ENCODE measurements at regions not wholly inside any gene's neighbourhood (a gene's known extent, or its start where the extent isn't known, plus 50 kb on each side); places are given as distances from the start of the nearest gene placed in this dataset.
A peak's percentile ranks its signal among the peaks of the same experiment; 100 is the strongest.

- Histone ChIP-seq H3K4me3 (no peak overlapping the region), H3K9me3 (no peaks in the 10 kb centered on the region), H3K36me3 (no peaks in the 10 kb centered on the region), H3K4me1 (no peaks in the 10 kb centered on the region), H3K27ac (no peak overlapping the region), H3K27me3 (no peaks in the 10 kb centered on the region)
- no peak for TF ChIP-seq POLR2A (IDR thresholded peaks at IDR 0.05)
- no peak for TF ChIP-seq CTCF (IDR thresholded peaks at IDR 0.05)
- no peak for DNase-seq
Measured at GRCh38 chr2:155630760-155631159, 701.8 kb downstream of the NR4A2 start.

GRCh38 chr2:155622443-155622842, 710.1 kb downstream of the NR4A2 start:
- Histone ChIP-seq H3K27ac (no peak overlapping the region), H3K9me3 (no peaks in the 10 kb centered on the region), H3K36me3 (no peaks in the 10 kb centered on the region), H3K4me3 (no peak overlapping the region), H3K27me3 (no peaks in the 10 kb centered on the region), H3K4me1 (no peaks in the 10 kb centered on the region)
- TF ChIP-seq CTCF (IDR thresholded peaks at IDR 0.05) (no peak), POLR2A (IDR thresholded peaks at IDR 0.05) (no peak)
- DNase-seq, result no peak

GRCh38 chr2:155600914-155601760, 731.4 kb downstream of the NR4A2 start:
- no peak for TF ChIP-seq POLR2A (IDR thresholded peaks at IDR 0.05)
- TF ChIP-seq CTCF (IDR thresholded peaks at IDR 0.05), result no peak
- DNase-seq, result no peak
- Histone ChIP-seq H3K4me3 (no peak overlapping the region), H3K4me1 (no peaks in the 10 kb centered on the region), H3K9me3 (no peaks in the 10 kb centered on the region), H3K27ac (no peak overlapping the region), H3K36me3 (no peaks in the 10 kb centered on the region), H3K27me3 (no peaks in the 10 kb centered on the region)

- no peak for TF ChIP-seq CTCF (IDR thresholded peaks at IDR 0.05)
- no peak for TF ChIP-seq POLR2A (IDR thresholded peaks at IDR 0.05)
- Histone ChIP-seq H3K27ac (no peak overlapping the region), H3K4me3 (no peak overlapping the region), H3K4me1 (no peaks in the 10 kb centered on the region), H3K36me3 (no peaks in the 10 kb centered on the region), H3K9me3 (no peaks in the 10 kb centered on the region), H3K27me3 (no peaks in the 10 kb centered on the region)
- DNase-seq, result no peak
Measured at GRCh38 chr2:155600296-155600695, 732.2 kb downstream of the NR4A2 start.

GRCh38 chr2:155599834-155600233, 732.7 kb downstream of the NR4A2 start:
- Histone ChIP-seq H3K27me3 (no peaks in the 10 kb centered on the region), H3K4me3 (no peak overlapping the region), H3K36me3 (no peaks in the 10 kb centered on the region), H3K27ac (no peak overlapping the region), H3K4me1 (no peaks in the 10 kb centered on the region), H3K9me3 (no peaks in the 10 kb centered on the region)
- TF ChIP-seq POLR2A (IDR thresholded peaks at IDR 0.05), result no peak
- TF ChIP-seq CTCF (IDR thresholded peaks at IDR 0.05), result no peak
- DNase-seq, result peak in 1 of 3 donors; percentile 22

Data from Peyer's patch (tissue), 4 donors.